Hepatocyte (in vitro differentiated cells): ENCODE measurements at regions not wholly inside any gene's neighbourhood (a gene's known extent, or its start where the extent isn't known, plus 50 kb on each side); places are given as distances from the start of the nearest gene placed in this dataset.

Experiments used
- CTCF ChIP-seq: fragments of 200-600 bp; sonication (generic); IDR thresholded peaks from 2 replicates; pipeline ENCODE4 v1.5.1; 2016; ENCODE audit warnings: antibody characterized with exemption, mild to moderate bottlenecking; ENCODE audit not compliant: poor library complexity
- EZH2 ChIP-seq: fragments of 200-600 bp; sonication (generic); IDR thresholded peaks from 2 replicates; pipeline ENCODE4 v1.6.1; 2016; ENCODE audit warnings: antibody characterized with exemption, mild to moderate bottlenecking, borderline replicate concordance

DNA sequence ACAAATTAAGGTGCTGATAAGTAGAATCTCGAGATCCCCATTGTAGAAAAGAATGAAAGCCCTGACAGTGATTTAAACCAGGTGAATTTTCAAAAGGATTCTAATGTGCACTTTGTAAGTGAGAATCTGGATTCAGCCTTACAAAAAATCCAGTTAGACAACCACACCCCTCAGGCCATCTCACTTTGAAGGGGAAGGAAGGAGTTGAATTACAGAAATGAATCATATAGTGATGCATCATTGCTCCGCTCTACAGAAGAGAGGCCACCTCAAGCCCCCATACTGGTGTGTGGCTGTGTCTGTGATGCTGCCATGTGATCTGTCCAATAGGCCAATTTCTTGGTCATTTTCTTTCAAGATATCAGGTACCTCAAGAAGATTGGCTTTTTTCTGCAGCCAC lies 85.5 kb upstream of the NT5E start:
- TF ChIP-seq CTCF (no peak), EZH2 (no peak)
